ENCODE measurements at regions not wholly inside any gene's neighbourhood (a gene's known extent, or its start where the extent isn't known, plus 50 kb on each side); places are given as distances from the start of the nearest gene placed in this dataset.
A peak's percentile ranks its signal among the peaks of the same experiment; 100 is the strongest.

DNA sequence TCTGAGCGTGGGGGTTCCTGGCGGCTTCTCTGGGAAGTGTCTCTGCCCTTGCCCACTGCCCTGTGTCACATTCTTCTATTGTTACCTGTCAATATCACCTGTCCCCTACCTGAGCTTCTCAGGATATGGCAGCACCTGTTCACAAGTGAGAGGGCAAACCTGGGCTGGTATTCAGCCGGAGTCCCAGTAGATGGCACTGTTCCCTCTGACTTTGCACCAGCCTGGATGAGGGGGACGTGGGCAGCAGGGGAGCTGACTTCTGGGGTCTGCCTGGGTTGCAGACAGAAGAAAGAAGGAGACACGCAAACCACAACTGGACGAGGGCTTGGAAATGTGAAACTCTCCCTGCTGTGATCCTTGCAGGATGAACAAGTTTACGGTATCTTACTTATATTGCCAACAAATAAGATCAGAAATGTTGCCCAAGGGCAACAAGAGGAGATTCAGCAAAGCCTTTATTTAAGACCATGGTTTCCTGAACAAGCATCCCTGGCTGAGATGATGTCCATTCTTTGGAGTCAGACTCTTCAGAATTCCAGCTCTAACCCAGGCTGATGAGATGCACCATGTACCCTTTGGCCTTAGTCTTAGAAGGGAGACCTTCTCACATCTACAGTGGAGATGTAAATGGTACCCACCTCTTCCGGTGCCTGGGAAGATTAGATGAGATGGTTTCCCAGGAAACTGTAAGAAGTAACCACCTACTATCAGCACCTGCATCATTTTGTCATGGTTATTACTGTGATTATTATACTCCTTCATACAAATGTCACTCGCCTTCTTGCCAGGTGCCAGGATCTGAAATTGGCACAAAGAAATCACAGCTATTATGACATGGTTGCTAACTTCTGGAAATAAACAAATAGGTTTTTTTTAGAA lies 400.0 kb upstream of the CDH4 start:
- TF ChIP-seq, protein P1, sequence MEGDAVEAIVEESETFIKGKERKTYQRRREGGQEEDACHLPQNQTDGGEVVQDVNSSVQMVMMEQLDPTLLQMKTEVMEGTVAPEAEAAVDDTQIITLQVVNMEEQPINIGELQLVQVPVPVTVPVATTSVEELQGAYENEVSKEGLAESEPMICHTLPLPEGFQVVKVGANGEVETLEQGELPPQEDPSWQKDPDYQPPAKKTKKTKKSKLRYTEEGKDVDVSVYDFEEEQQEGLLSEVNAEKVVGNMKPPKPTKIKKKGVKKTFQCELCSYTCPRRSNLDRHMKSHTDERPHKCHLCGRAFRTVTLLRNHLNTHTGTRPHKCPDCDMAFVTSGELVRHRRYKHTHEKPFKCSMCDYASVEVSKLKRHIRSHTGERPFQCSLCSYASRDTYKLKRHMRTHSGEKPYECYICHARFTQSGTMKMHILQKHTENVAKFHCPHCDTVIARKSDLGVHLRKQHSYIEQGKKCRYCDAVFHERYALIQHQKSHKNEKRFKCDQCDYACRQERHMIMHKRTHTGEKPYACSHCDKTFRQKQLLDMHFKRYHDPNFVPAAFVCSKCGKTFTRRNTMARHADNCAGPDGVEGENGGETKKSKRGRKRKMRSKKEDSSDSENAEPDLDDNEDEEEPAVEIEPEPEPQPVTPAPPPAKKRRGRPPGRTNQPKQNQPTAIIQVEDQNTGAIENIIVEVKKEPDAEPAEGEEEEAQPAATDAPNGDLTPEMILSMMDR (IDR thresholded peaks at IDR 0.05; ENCODE audit: insufficient read depth, low read length, poor library complexity, severe bottlenecking): peak; percentile 43
- no peak for TF ChIP-seq EZH2phosphoT487 (conservative IDR thresholded peaks at IDR 0.05; ENCODE audit: low read length)
- no peak overlapping the region for H3K27ac ChIP-seq (ENCODE audit: low read depth, low read length)
- H3K36me3 ChIP-seq (ENCODE audit: low read length): no peaks in the 10 kb centered on the region
- H3K79me2 ChIP-seq (ENCODE audit: insufficient read depth, low read length): no peaks in the 10 kb centered on the region
- no peaks in the 10 kb centered on the region for H3F3A ChIP-seq (ENCODE audit: insufficient read depth)
- H3K27me3 ChIP-seq (ENCODE audit: low read length): 0 out of 2 replicates have a peak, but pooled peaks cover 3% of the 10 kb centered on the region
- H3K9me3 ChIP-seq (ENCODE audit: insufficient read depth, low read length): no peaks in the 10 kb centered on the region
- no peak overlapping the region for H2AFZ ChIP-seq (ENCODE audit: low read depth, low read length, severe bottlenecking)
- no peaks in the 10 kb centered on the region for H4K20me1 ChIP-seq (ENCODE audit: low read depth, low read length)
- no peaks in the 10 kb centered on the region for H3K9me2 ChIP-seq (replicated peaks; ENCODE audit: insufficient read depth, low read length)
- no peak overlapping the region for H3K4me2 ChIP-seq (ENCODE audit: low read depth, low read length, poor library complexity, severe bottlenecking)
- H3K9ac ChIP-seq (ENCODE audit: low read length): no peak overlapping the region
- no peak overlapping the region for H3K4me3 ChIP-seq (ENCODE audit: insufficient read depth, low read length, poor library complexity, severe bottlenecking)

DNA sequence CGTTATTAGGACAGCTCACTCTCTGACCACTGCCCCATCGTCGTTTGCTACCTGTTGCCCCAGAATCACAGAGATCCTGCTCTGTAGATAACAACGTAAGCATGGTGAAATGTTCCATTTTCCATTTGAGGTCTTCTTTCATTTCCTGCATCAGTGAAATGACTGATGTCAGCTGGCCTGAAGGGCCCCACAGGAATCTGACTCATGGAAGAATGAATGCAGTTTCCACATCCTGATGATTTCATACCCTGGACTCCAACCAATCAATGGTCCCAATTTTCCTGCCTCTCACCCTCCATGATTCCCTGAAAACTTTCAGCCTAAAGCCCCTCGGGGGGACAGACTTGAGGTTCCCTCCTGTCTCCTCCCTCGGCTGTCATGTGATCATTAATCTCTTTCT lies 394.4 kb upstream of the CDH4 start:
- Histone ChIP-seq H3F3A (ENCODE audit: insufficient read depth) (no peaks in the 10 kb centered on the region), H4K20me1 (ENCODE audit: low read depth, low read length) (no peaks in the 10 kb centered on the region), H3K4me2 (ENCODE audit: low read depth, low read length, poor library complexity, severe bottlenecking) (no peak overlapping the region), H3K9me3 (ENCODE audit: insufficient read depth, low read length) (no peaks in the 10 kb centered on the region), H3K4me3 (ENCODE audit: insufficient read depth, low read length, poor library complexity, severe bottlenecking) (no peak overlapping the region), H3K27ac (ENCODE audit: low read depth, low read length) (no peak overlapping the region), H3K36me3 (ENCODE audit: low read length) (no peaks in the 10 kb centered on the region), H3K9me2 (replicated peaks; ENCODE audit: insufficient read depth, low read length) (no peaks in the 10 kb centered on the region), H3K79me2 (ENCODE audit: insufficient read depth, low read length) (no peaks in the 10 kb centered on the region), H3K9ac (ENCODE audit: low read length) (no peak overlapping the region), H2AFZ (ENCODE audit: low read depth, low read length, severe bottlenecking) (no peak overlapping the region), H3K27me3 (ENCODE audit: low read length) (no peaks in the 10 kb centered on the region)
- TF ChIP-seq, protein P1 (IDR thresholded peaks at IDR 0.05; ENCODE audit: insufficient read depth, low read length, poor library complexity, severe bottlenecking): no peak
- no peak for TF ChIP-seq EZH2phosphoT487 (conservative IDR thresholded peaks at IDR 0.05; ENCODE audit: low read length)

DNA sequence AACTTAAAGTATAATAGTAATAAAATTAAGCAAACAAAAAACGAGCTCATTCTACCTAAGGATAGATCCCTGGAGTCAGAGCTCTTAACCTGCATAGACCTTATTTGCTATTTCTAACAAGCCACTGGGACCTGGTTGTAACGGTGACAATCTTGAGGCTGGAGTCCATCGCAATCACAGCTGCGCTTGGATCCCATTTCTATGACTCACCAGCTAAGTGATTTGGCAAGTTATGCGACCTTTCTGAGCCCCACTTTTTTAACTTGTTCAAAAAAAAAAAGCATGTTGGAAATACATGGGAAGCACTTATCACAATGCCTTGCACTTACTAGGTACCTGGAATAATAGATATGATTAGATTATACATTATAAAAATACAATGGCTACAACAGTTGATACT lies 389.5 kb upstream of the CDH4 start:
- Histone ChIP-seq H3F3A (ENCODE audit: insufficient read depth) (no peaks in the 10 kb centered on the region), H4K20me1 (ENCODE audit: low read depth, low read length) (no peaks in the 10 kb centered on the region), H3K27me3 (ENCODE audit: low read length) (no peaks in the 10 kb centered on the region), H3K79me2 (ENCODE audit: insufficient read depth, low read length) (no peaks in the 10 kb centered on the region), H3K9me3 (ENCODE audit: insufficient read depth, low read length) (no peaks in the 10 kb centered on the region), H3K4me2 (ENCODE audit: low read depth, low read length, poor library complexity, severe bottlenecking) (no peak overlapping the region), H3K9me2 (replicated peaks; ENCODE audit: insufficient read depth, low read length) (no peaks in the 10 kb centered on the region), H2AFZ (ENCODE audit: low read depth, low read length, severe bottlenecking) (no peak overlapping the region), H3K4me3 (ENCODE audit: insufficient read depth, low read length, poor library complexity, severe bottlenecking) (no peak overlapping the region), H3K36me3 (ENCODE audit: low read length) (no peaks in the 10 kb centered on the region), H3K27ac (ENCODE audit: low read depth, low read length) (no peak overlapping the region), H3K9ac (ENCODE audit: low read length) (no peak overlapping the region)
- TF ChIP-seq, protein P1 (IDR thresholded peaks at IDR 0.05; ENCODE audit: insufficient read depth, low read length, poor library complexity, severe bottlenecking): no peak
- no peak for TF ChIP-seq EZH2phosphoT487 (conservative IDR thresholded peaks at IDR 0.05; ENCODE audit: low read length)
